Upper lobe of left lung (tissue), 6 donors: ENCODE measurements at regions not wholly inside any gene's neighbourhood (a gene's known extent, or its start where the extent isn't known, plus 50 kb on each side); places are given as distances from the start of the nearest gene placed in this dataset.
"Not testable (repeated sequence)": the region's sequence is repeated elsewhere in the genome, so short reads cannot be mapped to it uniquely, and the experiment has no call there.

Source experiments
- ATAC-seq, 2 donors: fragments of 200-7000 bp; cut with Tn5 transposase; one replicate each; pipeline ENCODE4 v1.9.1; 2022; ENCODE audit warnings: mild to moderate bottlenecking in 2 of 2, moderate library complexity in 2 of 2; ENCODE audit not compliant: low FRiP score in 2 of 2
- DNase-seq, 2 donors: peaks; one replicate each; pipeline ENCODE4 v3.0.0-alpha.2; 2019 to 2020
- H3K27ac ChIP-seq, 4 donors: fragments of 200-600 bp; sonication (generic); one replicate each; pipeline ENCODE4 v1.5.1; 2016 to 2019
- H3K27me3 ChIP-seq, 4 donors: fragments of 200-600 bp; sonication (generic); one replicate each; pipeline ENCODE4 v1.5.1; 2017 to 2019
- H3K36me3 ChIP-seq, 4 donors: fragments of 200-600 bp; sonication (generic); one replicate each; pipeline ENCODE4 v1.5.1; 2016 to 2019
- H3K4me1 ChIP-seq, 4 donors: fragments of 200-600 bp; sonication (generic); one replicate each; pipeline ENCODE4 v1.5.1; 2018 to 2019
- H3K4me3 ChIP-seq, 4 donors: fragments of 200-600 bp; sonication (generic); one replicate each; pipeline ENCODE4 v1.5.1; 2017 to 2019; ENCODE audit warnings: mild to moderate bottlenecking in 2 of 4, moderate library complexity in 1 of 4
- H3K9me3 ChIP-seq, 4 donors: fragments of 200-600 bp; sonication (generic); one replicate each; pipeline ENCODE4 v1.5.1; 2018 to 2019
- EP300 ChIP-seq, 4 donors: sonication (generic); formaldehyde crosslinking; IDR thresholded peaks; one replicate each; pipeline ENCODE4 v1.5.1; 2017; ENCODE audit warnings: antibody characterized with exemption in 4 of 4, control low read depth in 2 of 4
- POLR2A ChIP-seq, 4 donors: fragments of 450-650 bp; IDR thresholded peaks; one replicate each; pipeline ENCODE4 v1.5.1; 2016 to 2017; ENCODE audit warnings: antibody characterized with exemption in 4 of 4, mild to moderate bottlenecking in 2 of 4
- POLR2AphosphoS5 ChIP-seq, 2 donors: sonication (generic); formaldehyde crosslinking; IDR thresholded peaks; one replicate each; pipeline ENCODE4 v1.5.1; 2017; ENCODE audit warnings: antibody characterized with exemption in 2 of 2
- WGBS, 2 donors: methylation state at CpG; one replicate each; pipeline ENCODE4 v1.1.5; 2017 to 2018; 5-methylcytosine and 5-hydroxymethylcytosine counted together
- TF ChIP-seq, protein P1 (sequence below), 6 experiments: fragments of 450-650 bp in 4 of 6; fragments of 200-600 bp in 2 of 6; sonication (generic) in 2 of 6; IDR thresholded peaks; one replicate each; pipeline ENCODE4 v1.5.1; 2016 to 2019; ENCODE audit warnings: antibody characterized with exemption in 6 of 6
- donor health status: DM: no; HTN: no; CAD: no; lungs with moderate emphysema.
- donor health status: DM: no; HTN: yes; CAD: no; lungs with severe emphysema.

DNA sequence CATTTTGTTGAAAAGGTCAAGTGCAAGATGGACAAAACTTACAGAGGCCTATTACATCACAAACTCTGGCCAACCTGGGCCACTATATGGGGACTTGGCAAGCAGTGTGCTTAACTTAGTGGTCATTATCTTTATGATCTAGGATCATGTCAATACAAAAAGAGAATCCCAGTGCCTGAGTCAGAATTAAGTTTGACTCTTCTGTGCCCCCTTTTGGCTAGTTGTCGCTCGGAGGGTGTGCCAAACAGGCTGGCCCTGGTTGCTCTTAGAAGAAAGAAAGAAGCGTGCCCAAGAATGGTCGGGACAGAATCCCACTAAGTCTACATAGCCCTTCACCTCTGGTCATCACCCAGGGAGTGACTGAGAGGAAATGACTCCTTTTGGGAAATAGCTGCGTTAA, 100.1 kb downstream of the EIF4E start:
- no peak for ATAC-seq
- TF ChIP-seq, protein P1, sequence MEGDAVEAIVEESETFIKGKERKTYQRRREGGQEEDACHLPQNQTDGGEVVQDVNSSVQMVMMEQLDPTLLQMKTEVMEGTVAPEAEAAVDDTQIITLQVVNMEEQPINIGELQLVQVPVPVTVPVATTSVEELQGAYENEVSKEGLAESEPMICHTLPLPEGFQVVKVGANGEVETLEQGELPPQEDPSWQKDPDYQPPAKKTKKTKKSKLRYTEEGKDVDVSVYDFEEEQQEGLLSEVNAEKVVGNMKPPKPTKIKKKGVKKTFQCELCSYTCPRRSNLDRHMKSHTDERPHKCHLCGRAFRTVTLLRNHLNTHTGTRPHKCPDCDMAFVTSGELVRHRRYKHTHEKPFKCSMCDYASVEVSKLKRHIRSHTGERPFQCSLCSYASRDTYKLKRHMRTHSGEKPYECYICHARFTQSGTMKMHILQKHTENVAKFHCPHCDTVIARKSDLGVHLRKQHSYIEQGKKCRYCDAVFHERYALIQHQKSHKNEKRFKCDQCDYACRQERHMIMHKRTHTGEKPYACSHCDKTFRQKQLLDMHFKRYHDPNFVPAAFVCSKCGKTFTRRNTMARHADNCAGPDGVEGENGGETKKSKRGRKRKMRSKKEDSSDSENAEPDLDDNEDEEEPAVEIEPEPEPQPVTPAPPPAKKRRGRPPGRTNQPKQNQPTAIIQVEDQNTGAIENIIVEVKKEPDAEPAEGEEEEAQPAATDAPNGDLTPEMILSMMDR (IDR thresholded peaks at IDR 0.05), result no peak
- TF ChIP-seq POLR2AphosphoS5 (IDR thresholded peaks at IDR 0.05) (no peak), POLR2A (IDR thresholded peaks at IDR 0.05) (no peak), EP300 (IDR thresholded peaks at IDR 0.05) (no peak)
- no peak overlapping the region for H3K27ac ChIP-seq
- DNase-seq, result no peak
- H3K36me3 ChIP-seq, result no peaks in the 10 kb centered on the region
- 81 to 88% methylated on average over 5 of the region's 5 CpGs for WGBS, 2 donors
- H3K27me3 ChIP-seq, result no peaks in the 10 kb centered on the region
- H3K4me3 ChIP-seq, result no peak overlapping the region
- no peaks in the 10 kb centered on the region for H3K4me1 ChIP-seq
- H3K9me3 ChIP-seq, result no peaks in the 10 kb centered on the region

DNA sequence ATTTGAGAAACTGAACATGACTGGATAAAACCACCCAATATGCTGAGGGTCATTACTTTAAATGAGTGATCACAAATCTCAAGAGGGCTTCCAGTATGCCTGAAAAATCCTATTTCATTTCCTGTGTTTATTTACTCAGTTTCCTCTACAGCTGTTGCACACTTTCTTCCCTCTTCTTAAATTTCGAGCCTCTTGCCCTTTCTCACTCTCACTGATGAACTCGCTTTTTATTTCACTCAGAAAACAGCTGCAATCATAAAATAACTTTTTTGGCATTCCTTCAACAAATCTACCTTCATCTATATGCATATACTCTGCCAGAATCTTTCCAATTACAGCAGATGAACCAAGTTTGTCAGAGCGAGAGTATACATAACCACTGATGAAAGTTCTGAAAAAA, 101.3 kb downstream of the EIF4E start:
- ATAC-seq (no peak), DNase-seq (no peak)
- 64 to 66% methylated on average over 3 of the region's 3 CpGs for WGBS, 2 donors
- Histone ChIP-seq H3K36me3 (no peaks in the 10 kb centered on the region), H3K27ac (no peak overlapping the region), H3K4me1 (no peaks in the 10 kb centered on the region), H3K27me3 (no peaks in the 10 kb centered on the region), H3K4me3 (no peak overlapping the region), H3K9me3 (no peaks in the 10 kb centered on the region)
- TF ChIP-seq POLR2AphosphoS5 (IDR thresholded peaks at IDR 0.05) (no peak), EP300 (IDR thresholded peaks at IDR 0.05) (no peak), POLR2A (IDR thresholded peaks at IDR 0.05) (no peak)
- TF ChIP-seq, protein P1 (IDR thresholded peaks at IDR 0.05), result no peak

DNA sequence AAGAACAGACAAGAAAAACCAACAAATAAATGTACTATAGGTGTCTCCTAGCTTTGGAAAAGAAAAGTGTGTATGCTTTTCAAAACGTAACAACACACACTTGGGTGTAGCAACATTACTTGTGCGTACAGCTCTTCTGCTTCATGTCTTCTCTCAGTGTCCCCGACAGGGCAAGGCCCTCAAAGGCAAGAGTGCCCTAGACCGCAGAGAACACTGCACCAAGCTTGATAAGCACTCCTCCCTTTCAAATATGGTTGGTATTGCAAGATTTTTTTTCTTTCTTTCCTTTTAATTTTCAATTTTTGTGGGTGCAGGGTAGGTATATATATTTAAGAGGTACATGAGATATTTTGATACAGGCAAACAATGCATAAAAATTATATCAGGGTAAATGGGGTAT, 106.8 kb downstream of the EIF4E start:
- Histone ChIP-seq H3K9me3 (no peaks in the 10 kb centered on the region), H3K27me3 (no peaks in the 10 kb centered on the region), H3K36me3 (no peaks in the 10 kb centered on the region), H3K4me1 (no peaks in the 10 kb centered on the region), H3K27ac (no peak overlapping the region), H3K4me3 (no peak overlapping the region)
- DNase-seq (no peak), ATAC-seq (no peak)
- WGBS, 2 donors, result 86 to 87% methylated on average over 4 of the region's 4 CpGs
- TF ChIP-seq EP300 (IDR thresholded peaks at IDR 0.05), result no peak
- no peak for TF ChIP-seq POLR2AphosphoS5 (IDR thresholded peaks at IDR 0.05)

DNA sequence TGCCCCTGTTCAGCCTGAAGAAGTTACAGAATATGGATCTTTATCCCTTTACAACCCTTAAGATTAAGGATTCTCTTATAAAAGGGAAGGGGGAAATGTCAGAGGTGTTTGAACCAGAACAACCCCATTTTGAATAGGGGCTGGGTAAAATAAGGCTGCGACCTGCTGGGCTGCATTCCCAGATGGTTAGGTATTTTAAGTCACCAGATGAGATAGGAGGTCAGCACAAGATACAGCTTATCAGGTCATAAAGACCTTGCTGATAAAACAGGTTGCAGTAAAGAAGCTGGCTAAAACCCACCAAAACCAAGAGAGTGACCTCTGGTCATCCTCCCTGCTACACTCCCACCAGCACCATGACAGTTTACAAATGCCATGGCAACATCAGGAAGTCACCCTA, 110.8 kb downstream of the EIF4E start:
- H3K4me3 ChIP-seq, ATAC-seq, H3K27me3 ChIP-seq, DNase-seq, H3K4me1 ChIP-seq, H3K27ac ChIP-seq, H3K36me3 ChIP-seq, H3K9me3 ChIP-seq: not testable (repeated sequence)
- 80 to 100% methylated on average over 1 of the region's 1 CpG for WGBS, 2 donors

DNA sequence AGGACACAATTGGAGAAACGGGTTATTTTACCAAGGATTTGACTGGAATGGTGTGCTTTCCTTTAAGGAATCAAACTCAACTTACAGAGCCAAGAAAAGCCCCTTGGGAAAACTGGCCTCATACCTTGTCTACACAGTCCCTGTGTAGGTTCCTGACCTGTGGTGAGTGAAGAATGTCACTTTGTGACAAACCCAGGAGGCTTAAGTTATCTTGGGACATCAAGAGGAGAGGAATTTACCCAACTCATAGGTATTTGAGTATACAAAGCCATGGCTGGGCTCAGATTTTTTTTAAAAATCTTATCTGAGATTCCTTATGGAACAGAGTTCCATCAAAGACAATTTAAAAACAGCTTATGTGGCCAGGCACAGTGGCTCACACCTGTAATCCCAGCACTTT, 112.1 kb downstream of the EIF4E start:
- DNase-seq (no peak), ATAC-seq (no peak)
- no peak overlapping the region for H3K4me3 ChIP-seq
- WGBS, 2 donors, result 79 to 86% methylated on average over 1 of the region's 1 CpG
- H3K4me1 ChIP-seq, result no peaks in the 10 kb centered on the region
- TF ChIP-seq, protein P1 (IDR thresholded peaks at IDR 0.05), result no peak
- TF ChIP-seq POLR2AphosphoS5 (IDR thresholded peaks at IDR 0.05) (no peak), POLR2A (IDR thresholded peaks at IDR 0.05) (no peak), EP300 (IDR thresholded peaks at IDR 0.05) (no peak)
- no peaks in the 10 kb centered on the region for H3K27me3 ChIP-seq
- no peaks in the 10 kb centered on the region for H3K36me3 ChIP-seq
- no peak overlapping the region for H3K27ac ChIP-seq
- no peaks in the 10 kb centered on the region for H3K9me3 ChIP-seq

DNA sequence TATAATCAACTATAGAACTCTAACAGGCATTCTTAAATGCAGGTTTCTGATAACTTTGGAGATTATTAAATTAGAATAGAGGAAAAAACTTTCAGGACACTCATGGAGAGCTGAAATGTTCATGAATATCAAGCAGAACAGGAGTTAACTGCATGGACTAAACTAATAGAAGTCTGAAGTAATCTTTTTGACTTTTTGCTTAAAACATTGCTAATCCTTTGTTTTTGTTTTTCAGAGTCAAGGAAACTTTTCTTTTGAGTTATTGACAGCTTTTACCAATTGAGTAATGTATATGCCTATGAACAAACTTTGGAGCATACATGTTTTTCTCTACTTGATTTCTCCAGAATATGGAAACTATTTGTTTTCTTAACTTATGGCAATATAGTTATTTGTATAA, 112.5 kb downstream of the EIF4E start:
- TF ChIP-seq, protein P1 (IDR thresholded peaks at IDR 0.05), result no peak
- no peak for TF ChIP-seq POLR2AphosphoS5 (IDR thresholded peaks at IDR 0.05)
- no peak for TF ChIP-seq EP300 (IDR thresholded peaks at IDR 0.05)
- TF ChIP-seq POLR2A (IDR thresholded peaks at IDR 0.05), result no peak
- DNase-seq, result no peak
- H3K36me3 ChIP-seq, result no peaks in the 10 kb centered on the region
- H3K4me3 ChIP-seq, result no peak overlapping the region
- ATAC-seq, result no peak
- no peaks in the 10 kb centered on the region for H3K27me3 ChIP-seq
- H3K27ac ChIP-seq, result no peak overlapping the region
- no peaks in the 10 kb centered on the region for H3K4me1 ChIP-seq
- no peaks in the 10 kb centered on the region for H3K9me3 ChIP-seq
